Astrocyte (in vitro differentiated cells and primary cell): ENCODE measurements at regions not wholly inside any gene's neighbourhood (a gene's known extent, or its start where the extent isn't known, plus 50 kb on each side); places are given as distances from the start of the nearest gene placed in this dataset.

Source experiments
- DNase-seq: peaks from one replicate; pipeline ENCODE4 v3.0.0-alpha.2; 2010; ENCODE audit warnings: low read depth
- FAIRE-seq: peaks from 2 replicates; lab custom pipeline; 2011; peaks lifted over from hg19 to GRCh38; lab: Jason Lieb, UNC
- H2AFZ ChIP-seq: 2 replicates; pipeline ENCODE4 v1.6.0; 2012; ENCODE audit warnings: low read depth, low read length, inconsistent platforms
- H3K27ac ChIP-seq: 2 replicates; pipeline ENCODE4 v1.5.1; 2011; ENCODE audit warnings: low read depth, low read length, inconsistent platforms
- H3K27me3 ChIP-seq: 2 replicates; pipeline ENCODE4 v1.6.0; 2011; ENCODE audit warnings: low read length, inconsistent platforms; ENCODE audit not compliant: insufficient read depth
- H3K36me3 ChIP-seq: 2 replicates; pipeline ENCODE4 v1.5.1; 2011; ENCODE audit warnings: low read length, inconsistent platforms; ENCODE audit not compliant: insufficient read depth
- H3K4me1 ChIP-seq: 2 replicates; pipeline ENCODE4 v1.5.1; 2011; ENCODE audit warnings: low read length, inconsistent platforms; ENCODE audit not compliant: insufficient read depth
- H3K4me2 ChIP-seq: 2 replicates; pipeline ENCODE4 v1.6.0; 2012; ENCODE audit warnings: low read length, inconsistent platforms
- H3K4me3 ChIP-seq: 2 replicates; pipeline ENCODE4 v1.5.1; 2011; ENCODE audit warnings: low read depth, mild to moderate bottlenecking, low read length, inconsistent platforms; ENCODE audit not compliant: insufficient read depth
- H3K79me2 ChIP-seq: 2 replicates; pipeline ENCODE4 v1.6.0; 2012; ENCODE audit warnings: mild to moderate bottlenecking, low read length, inconsistent platforms; ENCODE audit not compliant: insufficient read depth
- H3K9ac ChIP-seq: 2 replicates; pipeline ENCODE4 v1.6.0; 2012; ENCODE audit warnings: mild to moderate bottlenecking, low read length, inconsistent platforms
- H3K9me3 ChIP-seq: 2 replicates; pipeline ENCODE4 v1.5.1; 2012; ENCODE audit warnings: low read depth, mild to moderate bottlenecking, low read length, inconsistent platforms; ENCODE audit not compliant: insufficient read depth
- H4K20me1 ChIP-seq: 2 replicates; pipeline ENCODE4 v1.6.0; 2012; ENCODE audit warnings: low read length, inconsistent platforms; ENCODE audit not compliant: insufficient read depth
- H3K27ac Mint-ChIP-seq: one replicate; pipeline ENCODE4 v1.8.0; 2021; ENCODE audit warnings: mild to moderate bottlenecking, mixed read lengths; ENCODE audit not compliant: unreplicated experiment
- H3K27me3 Mint-ChIP-seq: one replicate; pipeline ENCODE4 v1.8.0; 2021; ENCODE audit warnings: low read depth, mixed read lengths; ENCODE audit not compliant: unreplicated experiment
- H3K36me3 Mint-ChIP-seq: one replicate; pipeline ENCODE4 v1.8.0; 2021; ENCODE audit warnings: low read depth, mixed read lengths; ENCODE audit not compliant: unreplicated experiment
- H3K4me1 Mint-ChIP-seq: one replicate; pipeline ENCODE4 v1.8.0; 2021; ENCODE audit warnings: low read depth, mixed read lengths; ENCODE audit not compliant: unreplicated experiment
- H3K4me3 Mint-ChIP-seq: one replicate; pipeline ENCODE4 v1.8.0; 2021; ENCODE audit warnings: mild to moderate bottlenecking, moderate library complexity, mixed read lengths; ENCODE audit not compliant: unreplicated experiment
- H3K9me3 Mint-ChIP-seq: one replicate; pipeline ENCODE4 v1.8.0; 2021; ENCODE audit warnings: mild to moderate bottlenecking, mixed read lengths; ENCODE audit not compliant: unreplicated experiment
- CTCF ChIP-seq: IDR thresholded peaks from 2 replicates; pipeline ENCODE4 v1.5.1; 2011; ENCODE audit warnings: low read depth, mild to moderate bottlenecking, inconsistent platforms, low read length, moderate library complexity; ENCODE audit not compliant: insufficient read depth
- EZH2 ChIP-seq: IDR thresholded peaks from 2 replicates; pipeline ENCODE4 v1.6.1; 2012; ENCODE audit warnings: mild to moderate bottlenecking, low read length, inconsistent platforms; ENCODE audit not compliant: insufficient read depth

DNA sequence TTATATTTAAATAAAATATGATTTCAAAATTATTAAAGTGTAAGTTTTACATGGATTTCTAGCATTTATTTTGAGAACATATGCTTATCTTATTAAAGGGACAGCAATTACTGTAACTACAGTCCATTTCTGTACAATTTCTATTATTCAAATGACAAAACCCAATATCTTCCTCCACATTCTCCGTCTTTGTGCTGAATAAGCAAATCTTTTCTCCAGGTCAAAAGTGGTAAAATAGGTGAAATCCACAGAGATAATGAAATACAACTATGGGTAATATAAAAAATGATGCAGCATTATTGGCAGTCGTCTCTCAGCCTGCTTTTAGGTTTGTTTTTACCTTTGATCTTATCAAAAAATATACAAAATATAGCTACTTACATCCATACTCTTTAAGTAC is 79.4 kb upstream of the OTX2 start:
- TF ChIP-seq EZH2 (no peak), CTCF (no peak)
- Mint-ChIP-seq H3K4me1 (peaks cover 9% of the 10 kb centered on the region), H3K4me3 (no peak overlapping the region), H3K9me3 (no peaks in the 10 kb centered on the region), H3K36me3 (no peaks in the 10 kb centered on the region), H3K27ac (no peak overlapping the region), H3K27me3 (peaks cover 30% of the 10 kb centered on the region)
- Histone ChIP-seq H3K4me1 (no peaks in the 10 kb centered on the region), H3K27me3 (no peaks in the 10 kb centered on the region), H3K27ac (no peak overlapping the region), H4K20me1 (no peaks in the 10 kb centered on the region), H3K79me2 (no peaks in the 10 kb centered on the region), H3K36me3 (no peaks in the 10 kb centered on the region), H3K9me3 (no peaks in the 10 kb centered on the region), H3K4me2 (no peak overlapping the region), H2AFZ (no peak overlapping the region), H3K9ac (no peak overlapping the region), H3K4me3 (no peak overlapping the region)
- no peak for DNase-seq
- FAIRE-seq: no peak

DNA sequence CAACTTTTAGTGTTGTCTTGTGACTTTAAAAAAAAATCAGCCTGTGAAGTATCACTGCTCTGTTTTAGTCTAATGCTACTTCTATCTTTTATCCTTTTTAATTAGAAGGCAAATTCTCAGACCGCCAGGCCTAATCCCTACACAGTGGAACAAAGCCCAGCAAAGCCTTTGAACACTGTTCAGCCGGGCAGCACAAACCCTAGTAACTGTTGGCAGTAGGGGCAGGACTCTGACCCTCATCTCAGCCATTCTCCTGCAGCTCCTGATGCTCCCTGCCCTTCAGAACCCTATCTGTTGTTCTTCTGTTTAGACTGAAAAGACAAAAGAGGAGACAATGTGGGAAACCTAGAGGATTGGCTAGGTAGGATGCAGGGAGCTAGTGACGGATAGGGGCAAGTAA is 78.0 kb upstream of the OTX2 start:
- no peak overlapping the region for H3K9ac ChIP-seq
- H2AFZ ChIP-seq: no peak overlapping the region
- Mint-ChIP-seq H3K4me1 (peaks cover 9% of the 10 kb centered on the region), H3K4me3 (no peak overlapping the region), H3K9me3 (no peaks in the 10 kb centered on the region), H3K27ac (no peak overlapping the region), H3K36me3 (no peaks in the 10 kb centered on the region), H3K27me3 (peaks cover 20% of the 10 kb centered on the region)
- no peak overlapping the region for H3K4me2 ChIP-seq
- no peak overlapping the region for H3K4me3 ChIP-seq
- H3K27ac ChIP-seq: no peak overlapping the region
- FAIRE-seq (no peak), DNase-seq (no peak)
- no peaks in the 10 kb centered on the region for H3K79me2 ChIP-seq
- no peaks in the 10 kb centered on the region for H3K4me1 ChIP-seq
- no peaks in the 10 kb centered on the region for H3K9me3 ChIP-seq
- TF ChIP-seq EZH2 (no peak), CTCF (no peak)
- H4K20me1 ChIP-seq: no peaks in the 10 kb centered on the region
- no peaks in the 10 kb centered on the region for H3K36me3 ChIP-seq
- H3K27me3 ChIP-seq: no peaks in the 10 kb centered on the region

GRCh38 chr14:56887216-56887615 is 76.9 kb upstream of the OTX2 start:
- Histone ChIP-seq H3K27me3 (no peaks in the 10 kb centered on the region), H3K27ac (no peak overlapping the region), H3K4me3 (no peak overlapping the region), H3K36me3 (no peaks in the 10 kb centered on the region), H3K4me1 (no peaks in the 10 kb centered on the region), H3K9me3 (no peaks in the 10 kb centered on the region), H2AFZ (no peak overlapping the region), H3K79me2 (no peaks in the 10 kb centered on the region), H3K4me2 (no peak overlapping the region), H3K9ac (no peak overlapping the region), H4K20me1 (no peaks in the 10 kb centered on the region)
- Mint-ChIP-seq H3K27me3 (peaks cover 9% of the 10 kb centered on the region), H3K9me3 (no peaks in the 10 kb centered on the region), H3K27ac (no peak overlapping the region), H3K36me3 (no peaks in the 10 kb centered on the region), H3K4me1 (peaks cover 9% of the 10 kb centered on the region), H3K4me3 (no peak overlapping the region)
- no peak for DNase-seq
- TF ChIP-seq EZH2: no peak
- no peak for TF ChIP-seq CTCF
- FAIRE-seq: no peak
